Lung (tissue), 11 donors: ENCODE measurements at regions not wholly inside any gene's neighbourhood (a gene's known extent, or its start where the extent isn't known, plus 50 kb on each side); places are given as distances from the start of the nearest gene placed in this dataset.

Source experiments
- ATAC-seq: fragments of 200-7000 bp; cut with Tn5 transposase; one replicate; pipeline ENCODE4 v1.9.1; 2020; ENCODE audit warnings: moderate number of reproducible peaks; ENCODE audit not compliant: insufficient read depth, low FRiP score
- DNase-seq, 3 donors: peaks; one replicate each; pipeline ENCODE4 v3.0.0-alpha.2; 2013 to 2017
- H3K27ac ChIP-seq, 2 donors: one replicate each; pipeline ENCODE4 v1.5.1; 2013; ENCODE audit warnings: mild to moderate bottlenecking in 2 of 2, moderate library complexity in 2 of 2, control low read depth in 1 of 2, inconsistent platforms in 1 of 2, low read depth in 1 of 2, low read length in 1 of 2
- H3K27me3 ChIP-seq, 3 donors: one replicate each; pipeline ENCODE4 v1.5.1; 2013; ENCODE audit warnings: low read length in 2 of 3; ENCODE audit not compliant: control insufficient read depth in 3 of 3, insufficient read depth in 3 of 3
- H3K36me3 ChIP-seq, 4 donors: one replicate each; pipeline ENCODE4 v1.5.1; 2013; ENCODE audit warnings: low read length in 4 of 4, mild to moderate bottlenecking in 1 of 4, moderate library complexity in 1 of 4; ENCODE audit not compliant: control insufficient read depth in 4 of 4, insufficient read depth in 4 of 4
- H3K4me1 ChIP-seq, 5 donors: one replicate each; pipeline ENCODE4 v1.5.1; 2013; ENCODE audit warnings: low read length in 5 of 5, mild to moderate bottlenecking in 2 of 5, moderate library complexity in 1 of 5; ENCODE audit not compliant: control insufficient read depth in 5 of 5, insufficient read depth in 5 of 5
- H3K4me3 ChIP-seq: one replicate; pipeline ENCODE4 v1.5.1; 2013; ENCODE audit warnings: mild to moderate bottlenecking, control low read depth, moderate library complexity
- H3K9ac ChIP-seq, 2 donors: one replicate each; pipeline ENCODE4 v1.5.1; 2013; ENCODE audit warnings: low read length in 2 of 2, control low read depth in 1 of 2; ENCODE audit not compliant: insufficient read depth in 1 of 2
- H3K9me3 ChIP-seq, 4 donors: one replicate each; pipeline ENCODE4 v1.5.1; 2013; ENCODE audit warnings: low read length in 3 of 4, mild to moderate bottlenecking in 1 of 4, moderate library complexity in 1 of 4; ENCODE audit not compliant: control insufficient read depth in 4 of 4, insufficient read depth in 3 of 4
- CTCF ChIP-seq: IDR thresholded peaks from 2 replicates; pipeline ENCODE4 v1.5.1; 2012; ENCODE audit warnings: mild to moderate bottlenecking; ENCODE audit errors: control extremely low read depth, extremely low read depth
- WGBS, 2 donors: extraction: QIAGEN DNeasy Blood & Tissue Kit; methylation state at CpG; one replicate each; pipeline ENCODE4 v1.1.7; 2013; 5-methylcytosine and 5-hydroxymethylcytosine counted together
- donor health status: control.
- donor health status: control.
- donor health status: Bipolar disorder and iron deficiency.
- donor health status: healthy.
- donor health status: DM: yes; HTN: yes; CAD: no.

- TF ChIP-seq CTCF: no peak
- ATAC-seq: peak; percentile 69
- WGBS, 2 donors: 57 to 62% methylated on average over 5 of the region's 5 CpGs
- H3K27ac ChIP-seq: peak overlapping the region in 1 of 2 donors; percentile 42
- no peak overlapping the region for H3K4me3 ChIP-seq
- DNase-seq: peak in 1 of 3 donors; percentile 14
- H3K9ac ChIP-seq: no peak overlapping the region
- no peaks in the 10 kb centered on the region for H3K36me3 ChIP-seq
- H3K4me1 ChIP-seq: peaks cover 0 to 10% (median 5%) of the 10 kb centered on the region in 5 donors
- no peaks in the 10 kb centered on the region for H3K27me3 ChIP-seq
- H3K9me3 ChIP-seq: no peaks in the 10 kb centered on the region
These were observed 512.1 kb downstream of the IRS2 start for GRCh38 chr13:109274188-109274821.

GRCh38 chr13:109273326-109273751, 513.0 kb downstream of the IRS2 start:
- TF ChIP-seq CTCF: no peak
- Histone ChIP-seq H3K36me3 (no peaks in the 10 kb centered on the region), H3K4me1 (peaks cover 0 to 10% (median 5%) of the 10 kb centered on the region in 5 donors), H3K9me3 (no peaks in the 10 kb centered on the region), H3K27ac (peak overlapping the region in 1 of 2 donors; percentile 63), H3K4me3 (no peak overlapping the region), H3K27me3 (no peaks in the 10 kb centered on the region), H3K9ac (no peak overlapping the region)
- WGBS, 2 donors: 51 to 53% methylated on average over 3 of the region's 3 CpGs
- ATAC-seq (no peak), DNase-seq (no peak)

GRCh38 chr13:109272595-109273325, 513.6 kb downstream of the IRS2 start:
- H3K36me3 ChIP-seq: no peaks in the 10 kb centered on the region
- peak overlapping the region in 1 of 2 donors; percentile 63 for H3K27ac ChIP-seq

More at GRCh38 chr13:109272595-109273325, 513.6 kb downstream of the IRS2 start:
- Histone ChIP-seq H3K9me3 (no peaks in the 10 kb centered on the region), H3K4me1 (peaks cover 0 to 10% (median 5%) of the 10 kb centered on the region in 5 donors), H3K27me3 (no peaks in the 10 kb centered on the region), H3K4me3 (no peak overlapping the region), H3K9ac (no peak overlapping the region)
- no peak for DNase-seq
- ATAC-seq: no peak
- TF ChIP-seq CTCF: no peak
- WGBS, 2 donors: 75 to 76% methylated on average over 6 of the region's 6 CpGs
